ENCODE measurements at regions not wholly inside any gene's neighbourhood (a gene's known extent, or its start where the extent isn't known, plus 50 kb on each side); places are given as distances from the start of the nearest gene placed in this dataset.

GRCh38 chr2:145626301-145626700 lies 1106.4 kb upstream of the ZEB2 start:
- DNase-seq: no peak

- DNase-seq: no peak
Observed at GRCh38 chr2:145625111-145625510, 1105.2 kb upstream of the ZEB2 start.

GRCh38 chr2:145623136-145623535 lies 1103.2 kb upstream of the ZEB2 start:
- DNase-seq: no peak

GRCh38 chr2:145622285-145622684 lies 1102.4 kb upstream of the ZEB2 start:
- DNase-seq: no peak

- no peak for DNase-seq
Observed at GRCh38 chr2:145617906-145618305, 1098.0 kb upstream of the ZEB2 start.

- no peak for DNase-seq
Observed at GRCh38 chr2:145617420-145617819, 1097.5 kb upstream of the ZEB2 start.

GRCh38 chr2:145615626-145616025 lies 1095.7 kb upstream of the ZEB2 start:
- DNase-seq: no peak

GRCh38 chr2:145609951-145610350 lies 1090.0 kb upstream of the ZEB2 start:
- DNase-seq: no peak

GRCh38 chr2:145601361-145601925 lies 1081.5 kb upstream of the ZEB2 start:
- DNase-seq: no peak

- no peak for DNase-seq
Observed at GRCh38 chr2:145600811-145601210, 1080.9 kb upstream of the ZEB2 start.

GRCh38 chr2:145599756-145600155 lies 1079.8 kb upstream of the ZEB2 start:
- DNase-seq: no peak

GRCh38 chr2:145598434-145598833 lies 1078.5 kb upstream of the ZEB2 start:
- DNase-seq: no peak

- DNase-seq: no peak
Observed at GRCh38 chr2:145597809-145598208, 1077.9 kb upstream of the ZEB2 start.

- no peak for DNase-seq
Observed at GRCh38 chr2:145597006-145597405, 1077.1 kb upstream of the ZEB2 start.

GRCh38 chr2:145596416-145596815 lies 1076.5 kb upstream of the ZEB2 start:
- DNase-seq: no peak

GRCh38 chr2:145595296-145595695 lies 1075.4 kb upstream of the ZEB2 start:
- no peak for DNase-seq

GRCh38 chr2:145593991-145594614 lies 1074.2 kb upstream of the ZEB2 start:
- no peak for DNase-seq

- DNase-seq: no peak
Observed at GRCh38 chr2:145593280-145593679, 1073.4 kb upstream of the ZEB2 start.

- DNase-seq: no peak
Observed at GRCh38 chr2:145592361-145592760, 1072.4 kb upstream of the ZEB2 start.

- no peak for DNase-seq
Observed at GRCh38 chr2:145591109-145591809, 1071.3 kb upstream of the ZEB2 start.

- DNase-seq: no peak
Observed at GRCh38 chr2:145587922-145588321, 1068.0 kb upstream of the ZEB2 start.

GRCh38 chr2:145584353-145584752 lies 1064.4 kb upstream of the ZEB2 start:
- DNase-seq: no peak

GRCh38 chr2:145573608-145574007 lies 1053.7 kb upstream of the ZEB2 start:
- DNase-seq: no peak

- no peak for DNase-seq
Observed at GRCh38 chr2:145572238-145572637, 1052.3 kb upstream of the ZEB2 start.

- DNase-seq: no peak
Observed at GRCh38 chr2:145569108-145569507, 1049.2 kb upstream of the ZEB2 start.

Data from NCI-H187 treated with DMSO at 0.1 percent for 48 hours (cell line).